Kidney epithelial cell (primary cell): ENCODE measurements at regions not wholly inside any gene's neighbourhood (a gene's known extent, or its start where the extent isn't known, plus 50 kb on each side); places are given as distances from the start of the nearest gene placed in this dataset.
"Not testable (repeated sequence)": the region's sequence is repeated elsewhere in the genome, so short reads cannot be mapped to it uniquely, and the experiment has no call there.

ENCODE experiments used
- DNase-seq: peaks from one replicate; pipeline ENCODE4 v3.0.0-alpha.2; 2010; ENCODE audit warnings: low read depth
- H3K27me3 ChIP-seq: 2 replicates; pipeline ENCODE4 v1.6.0; 2011; ENCODE audit warnings: low read length; ENCODE audit not compliant: control insufficient read depth, insufficient read depth
- H3K36me3 ChIP-seq: 2 replicates; pipeline ENCODE4 v1.5.1; 2011; ENCODE audit warnings: low read length; ENCODE audit not compliant: control insufficient read depth, insufficient read depth
- H3K4me3 ChIP-seq: 2 replicates; pipeline ENCODE4 v1.5.1; 2011; ENCODE audit warnings: low read depth, mild to moderate bottlenecking, control low read depth, low read length
- TF ChIP-seq, protein P1 (sequence below): IDR thresholded peaks from 2 replicates; pipeline ENCODE4 v1.5.1; 2011; ENCODE audit warnings: mild to moderate bottlenecking, moderate library complexity, low read length, control low read depth, inconsistent platforms; ENCODE audit not compliant: insufficient read depth, poor library complexity, severe bottlenecking

DNA sequence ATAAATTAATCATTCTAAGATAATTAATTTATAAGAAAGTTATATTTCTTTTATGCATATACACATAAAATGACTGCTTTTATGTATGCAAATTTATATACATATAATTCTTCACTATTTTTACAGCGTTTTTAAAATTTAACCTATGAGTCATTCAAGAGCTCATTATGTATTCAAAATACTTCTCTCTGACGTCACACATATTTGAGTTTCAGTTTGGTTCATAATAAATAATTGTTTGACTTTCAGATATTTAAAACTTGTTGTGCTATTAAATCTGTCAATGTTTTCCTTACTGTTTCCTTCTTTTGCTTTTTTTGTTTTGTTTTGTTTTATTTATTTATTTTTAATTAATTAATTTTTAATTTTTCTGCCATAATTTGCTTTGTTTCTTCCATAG is 467.5 kb upstream of the ADGRB3 start:
- H3K36me3 ChIP-seq, result no peaks in the 10 kb centered on the region
- TF ChIP-seq, protein P1, sequence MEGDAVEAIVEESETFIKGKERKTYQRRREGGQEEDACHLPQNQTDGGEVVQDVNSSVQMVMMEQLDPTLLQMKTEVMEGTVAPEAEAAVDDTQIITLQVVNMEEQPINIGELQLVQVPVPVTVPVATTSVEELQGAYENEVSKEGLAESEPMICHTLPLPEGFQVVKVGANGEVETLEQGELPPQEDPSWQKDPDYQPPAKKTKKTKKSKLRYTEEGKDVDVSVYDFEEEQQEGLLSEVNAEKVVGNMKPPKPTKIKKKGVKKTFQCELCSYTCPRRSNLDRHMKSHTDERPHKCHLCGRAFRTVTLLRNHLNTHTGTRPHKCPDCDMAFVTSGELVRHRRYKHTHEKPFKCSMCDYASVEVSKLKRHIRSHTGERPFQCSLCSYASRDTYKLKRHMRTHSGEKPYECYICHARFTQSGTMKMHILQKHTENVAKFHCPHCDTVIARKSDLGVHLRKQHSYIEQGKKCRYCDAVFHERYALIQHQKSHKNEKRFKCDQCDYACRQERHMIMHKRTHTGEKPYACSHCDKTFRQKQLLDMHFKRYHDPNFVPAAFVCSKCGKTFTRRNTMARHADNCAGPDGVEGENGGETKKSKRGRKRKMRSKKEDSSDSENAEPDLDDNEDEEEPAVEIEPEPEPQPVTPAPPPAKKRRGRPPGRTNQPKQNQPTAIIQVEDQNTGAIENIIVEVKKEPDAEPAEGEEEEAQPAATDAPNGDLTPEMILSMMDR, result no peak
- no peak for DNase-seq
- H3K4me3 ChIP-seq, result no peak overlapping the region
- H3K27me3 ChIP-seq, result no peaks in the 10 kb centered on the region

DNA sequence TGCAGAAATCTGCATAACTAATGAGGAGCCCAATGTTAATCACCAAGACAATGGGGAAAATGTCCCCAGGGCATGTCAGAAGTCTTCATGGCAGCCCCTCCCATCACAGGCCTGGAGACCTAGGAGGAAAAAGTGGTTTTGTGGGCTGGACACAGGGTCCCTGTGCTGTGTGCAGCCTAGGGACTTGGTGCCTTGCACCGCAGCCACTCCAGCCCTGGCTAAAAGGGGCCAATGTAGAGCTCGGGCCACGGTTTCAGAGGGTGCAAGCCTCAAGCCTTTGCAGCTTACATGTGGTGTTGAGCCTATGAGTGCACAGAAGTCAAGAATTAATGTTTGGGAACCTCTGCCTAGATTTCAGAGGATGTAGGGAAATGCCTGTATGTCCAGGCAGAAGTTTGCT is 474.3 kb upstream of the ADGRB3 start:
- DNase-seq, H3K4me3 ChIP-seq, H3K36me3 ChIP-seq, H3K27me3 ChIP-seq: not testable (repeated sequence)

DNA sequence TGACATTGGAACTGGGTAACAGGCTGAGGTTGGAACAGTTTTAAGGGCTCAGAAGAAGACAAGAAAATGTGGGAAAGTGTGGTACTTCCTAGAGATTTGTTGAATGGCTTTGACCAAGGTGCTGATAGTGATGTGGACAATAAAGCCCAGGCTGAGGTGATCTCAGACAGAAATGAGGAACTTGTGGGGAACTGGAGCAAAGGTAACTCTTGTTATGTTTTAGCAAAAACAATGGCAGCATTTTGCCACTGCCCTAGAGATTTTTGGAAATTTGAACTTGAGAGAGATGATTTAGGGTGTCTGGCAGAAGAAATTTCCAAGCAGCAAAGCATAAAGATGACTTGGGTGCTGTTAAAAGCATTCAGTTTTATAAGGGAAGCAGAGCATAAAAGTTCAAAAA is 474.7 kb upstream of the ADGRB3 start:
- Histone ChIP-seq H3K27me3 (no peaks in the 10 kb centered on the region), H3K4me3 (no peak overlapping the region), H3K36me3 (no peaks in the 10 kb centered on the region)
- no peak for DNase-seq
- TF ChIP-seq, protein P1, result no peak

DNA sequence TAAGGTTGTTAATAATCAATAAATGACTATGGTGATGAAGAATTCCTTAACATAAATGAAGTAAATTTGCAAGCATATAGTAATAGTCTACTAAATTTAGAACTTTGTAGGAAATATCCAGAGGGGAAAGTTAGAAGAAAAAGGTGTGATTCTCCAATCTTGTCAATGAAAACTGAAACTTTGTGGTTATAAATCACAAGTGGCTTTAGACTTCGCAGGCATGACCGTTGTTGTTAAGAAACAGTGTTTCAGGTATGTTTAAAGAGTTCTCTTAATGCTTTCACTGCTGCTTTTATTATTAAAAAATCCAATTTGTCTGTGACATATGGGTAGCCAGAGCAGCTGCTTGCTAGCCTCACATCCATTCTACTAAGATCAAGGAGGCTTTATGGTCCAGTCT is 475.6 kb upstream of the ADGRB3 start:
- no peak for DNase-seq
- H3K4me3 ChIP-seq, result no peak overlapping the region
- TF ChIP-seq, protein P1, result no peak
- no peaks in the 10 kb centered on the region for H3K27me3 ChIP-seq
- no peaks in the 10 kb centered on the region for H3K36me3 ChIP-seq

DNA sequence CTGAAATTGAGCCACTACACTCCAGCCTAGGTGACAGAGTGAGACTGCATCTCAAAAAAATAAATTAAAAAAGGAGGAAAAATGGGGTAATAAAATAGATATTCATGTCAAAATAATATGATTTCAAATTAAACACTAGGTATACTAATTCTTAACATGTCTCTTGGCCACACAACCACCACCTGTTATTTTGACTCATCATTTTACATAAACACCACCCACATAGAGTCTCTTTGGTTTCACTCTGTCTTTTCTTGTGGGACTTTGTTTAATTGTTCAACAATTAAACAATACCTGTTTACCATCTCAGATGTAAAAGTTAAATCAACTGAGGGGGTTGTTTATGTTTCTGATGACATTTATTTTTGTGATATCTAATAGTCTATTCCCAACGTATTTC is 476.8 kb upstream of the ADGRB3 start:
- no peak overlapping the region for H3K4me3 ChIP-seq
- H3K27me3 ChIP-seq, result no peaks in the 10 kb centered on the region
- DNase-seq, result no peak
- TF ChIP-seq, protein P1, result no peak
- no peaks in the 10 kb centered on the region for H3K36me3 ChIP-seq

DNA sequence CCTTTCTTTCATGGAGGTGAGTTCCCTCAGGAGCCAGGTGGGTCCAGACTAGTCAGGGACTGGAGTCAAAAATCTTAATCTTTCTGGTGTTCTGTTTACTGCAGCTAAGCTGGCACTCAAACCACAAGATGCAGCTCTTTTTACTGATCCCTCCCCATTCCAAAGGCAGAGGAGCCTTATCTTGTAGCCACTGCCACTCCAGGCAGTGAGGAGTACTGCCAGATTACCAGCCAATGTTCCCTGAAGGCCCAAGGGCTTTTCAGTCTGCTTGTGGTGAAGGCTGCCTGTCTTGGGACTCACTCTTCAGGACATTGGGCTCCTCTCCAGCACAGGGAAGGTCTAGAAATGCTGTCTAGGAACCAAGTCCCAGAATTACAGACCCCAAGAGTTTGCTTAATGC is 490.4 kb upstream of the ADGRB3 start:
- Histone ChIP-seq H3K4me3 (no peak overlapping the region), H3K36me3 (no peaks in the 10 kb centered on the region), H3K27me3 (no peaks in the 10 kb centered on the region)
- DNase-seq, result no peak
- TF ChIP-seq, protein P1, result no peak

DNA sequence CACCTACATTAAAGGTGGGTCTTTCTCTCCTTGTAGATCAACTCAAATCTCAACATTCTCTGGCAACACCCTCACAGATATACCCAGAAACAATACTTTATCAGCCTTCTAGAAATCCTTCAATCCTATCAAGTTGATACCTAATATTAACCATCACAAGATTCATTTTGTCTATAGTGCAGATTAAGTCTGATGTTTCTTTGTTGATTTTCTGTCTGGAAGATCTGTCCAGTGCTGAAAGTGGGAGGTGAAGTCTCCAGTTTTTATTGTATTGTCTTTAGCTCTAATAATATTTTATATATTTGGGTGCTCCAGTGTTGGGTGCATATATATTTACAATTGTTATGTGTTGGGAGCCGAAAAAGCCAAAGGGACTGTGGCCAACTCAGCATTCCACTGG is 493.9 kb upstream of the ADGRB3 start:
- H3K36me3 ChIP-seq, result no peaks in the 10 kb centered on the region
- no peak for DNase-seq
- no peak overlapping the region for H3K4me3 ChIP-seq
- no peaks in the 10 kb centered on the region for H3K27me3 ChIP-seq
- TF ChIP-seq, protein P1, result no peak
